ENCODE measurements at regions not wholly inside any gene's neighbourhood (a gene's known extent, or its start where the extent isn't known, plus 50 kb on each side); places are given as distances from the start of the nearest gene placed in this dataset.

DNA sequence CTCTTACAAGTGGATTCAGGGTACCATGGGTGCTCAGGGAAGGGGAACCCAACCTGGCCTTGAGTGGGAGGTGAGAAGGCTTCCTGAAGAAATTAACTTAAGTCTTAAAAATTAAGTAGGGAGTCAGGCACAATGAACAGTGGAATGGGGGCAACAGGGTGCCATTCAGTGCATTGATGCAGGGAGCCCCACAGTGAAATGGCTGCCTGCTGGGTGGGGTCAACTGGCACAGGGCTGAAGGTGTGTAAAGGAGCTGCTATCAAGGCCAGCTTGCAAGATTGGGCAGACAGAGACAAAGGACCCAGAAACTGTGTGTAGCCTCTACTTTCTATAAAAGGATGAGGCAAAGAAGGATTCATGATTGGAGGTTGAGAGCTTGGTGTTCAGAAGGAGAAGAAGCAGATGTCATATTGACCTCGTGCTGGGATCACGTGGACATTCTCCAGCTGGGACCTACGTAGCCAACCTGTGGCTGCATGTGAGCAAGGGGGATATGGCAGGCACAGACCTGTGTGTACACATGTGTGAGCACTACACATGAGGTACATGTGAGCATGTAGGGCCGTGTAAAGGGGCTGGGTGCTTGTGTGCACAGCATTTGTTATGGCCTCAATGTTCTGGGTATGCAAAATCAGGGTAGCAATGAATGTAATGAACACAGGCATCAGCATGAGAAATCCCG lies 209.5 kb upstream of the HAAO start:
- TF ChIP-seq, protein P1, sequence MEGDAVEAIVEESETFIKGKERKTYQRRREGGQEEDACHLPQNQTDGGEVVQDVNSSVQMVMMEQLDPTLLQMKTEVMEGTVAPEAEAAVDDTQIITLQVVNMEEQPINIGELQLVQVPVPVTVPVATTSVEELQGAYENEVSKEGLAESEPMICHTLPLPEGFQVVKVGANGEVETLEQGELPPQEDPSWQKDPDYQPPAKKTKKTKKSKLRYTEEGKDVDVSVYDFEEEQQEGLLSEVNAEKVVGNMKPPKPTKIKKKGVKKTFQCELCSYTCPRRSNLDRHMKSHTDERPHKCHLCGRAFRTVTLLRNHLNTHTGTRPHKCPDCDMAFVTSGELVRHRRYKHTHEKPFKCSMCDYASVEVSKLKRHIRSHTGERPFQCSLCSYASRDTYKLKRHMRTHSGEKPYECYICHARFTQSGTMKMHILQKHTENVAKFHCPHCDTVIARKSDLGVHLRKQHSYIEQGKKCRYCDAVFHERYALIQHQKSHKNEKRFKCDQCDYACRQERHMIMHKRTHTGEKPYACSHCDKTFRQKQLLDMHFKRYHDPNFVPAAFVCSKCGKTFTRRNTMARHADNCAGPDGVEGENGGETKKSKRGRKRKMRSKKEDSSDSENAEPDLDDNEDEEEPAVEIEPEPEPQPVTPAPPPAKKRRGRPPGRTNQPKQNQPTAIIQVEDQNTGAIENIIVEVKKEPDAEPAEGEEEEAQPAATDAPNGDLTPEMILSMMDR (conservative IDR thresholded peaks at IDR 0.05; ENCODE audit: low read depth in 2 of 2), result no peak
- TF ChIP-seq EZH2 (IDR thresholded peaks at IDR 0.05; ENCODE audit: low read depth, unreplicated experiment), result no peak
- no peak for TF ChIP-seq CREB1 (CRISPR knock-in tag; IDR thresholded peaks at IDR 0.05; ENCODE audit: low read depth)
- no peak for TF ChIP-seq EZH2phosphoT487 (IDR thresholded peaks at IDR 0.05; ENCODE audit: unreplicated experiment)

Measured in GM23338 (cell line).